SK-MEL-5 (cell line): ENCODE measurements at regions not wholly inside any gene's neighbourhood (a gene's known extent, or its start where the extent isn't known, plus 50 kb on each side); places are given as distances from the start of the nearest gene placed in this dataset.
A peak's percentile ranks its signal among the peaks of the same experiment; 100 is the strongest.
"Not testable (repeated sequence)": the region's sequence is repeated elsewhere in the genome, so short reads cannot be mapped to it uniquely, and the experiment has no call there.

Source experiments
- DNase-seq: peaks from one replicate; pipeline ENCODE4 v3.0.0-alpha.2; 2016; ENCODE audit warnings: low read depth, low spot score
- in situ Hi-C: cut with HindIII; loops from 2 replicates; pipeline ENCODE4 v1.10.0; 2016; ENCODE audit warnings: low sequenced_read_pairs, high pct_unique_total_duplicates, low pct_unique_long_range_greater_than_20kb

- DNase-seq: no peak
- in situ Hi-C loops: no loop called here
Observed at GRCh38 chr13:103895835-103896531, 829.8 kb upstream of the SLC10A2 start.

GRCh38 chr13:103894626-103895025 is 828.4 kb upstream of the SLC10A2 start:
- in situ Hi-C loops: no loop called here
- no peak for DNase-seq

DNA sequence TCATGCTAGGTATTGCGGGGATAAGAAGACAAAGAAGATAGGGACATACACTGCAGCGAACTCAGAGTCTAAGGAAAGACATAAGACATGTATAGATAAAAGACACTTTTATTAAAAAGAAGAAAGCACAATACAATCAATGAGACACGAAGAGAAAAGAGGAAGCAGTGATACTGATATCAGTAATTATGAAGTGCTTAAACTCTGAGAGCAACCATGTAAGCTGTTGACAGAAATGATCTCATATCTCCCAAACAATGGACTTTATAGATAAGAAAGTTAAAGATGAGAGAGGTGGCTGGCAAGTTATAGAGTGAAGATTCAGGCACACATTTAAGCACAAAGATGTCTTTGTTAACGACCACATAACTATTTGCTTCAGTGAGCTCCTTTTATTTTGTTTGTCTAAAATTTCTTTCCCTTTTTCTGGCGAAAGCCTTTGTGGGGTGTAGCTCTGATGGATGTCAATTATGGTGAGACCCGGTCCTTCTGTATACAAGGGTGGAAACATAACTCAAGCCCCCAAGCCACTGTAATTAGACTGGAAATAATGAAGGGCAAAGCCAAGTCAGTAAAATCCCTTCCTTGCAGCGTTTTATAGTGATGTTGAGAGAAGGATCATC is 818.0 kb upstream of the SLC10A2 start:
- DNase-seq: peak; percentile 54
- in situ Hi-C loops: no loop called here

DNA sequence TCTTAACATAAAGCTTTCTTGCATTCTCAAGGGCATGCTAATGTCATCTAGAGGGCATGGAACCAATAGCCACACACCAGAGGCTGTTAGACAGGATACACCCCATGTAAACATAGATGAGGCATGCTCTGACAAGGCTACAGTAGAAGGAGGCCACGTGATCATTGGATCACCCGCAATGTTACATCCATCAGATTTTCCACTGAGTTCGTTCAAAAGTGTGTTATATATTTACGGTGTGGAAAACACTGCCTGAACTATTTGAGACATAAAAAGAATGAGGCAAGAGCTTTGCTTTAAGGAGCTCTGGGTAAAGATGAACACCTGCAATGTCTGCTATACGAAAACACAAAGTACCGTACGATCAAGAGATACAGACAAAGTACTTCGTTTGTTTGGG is 817.5 kb upstream of the SLC10A2 start:
- in situ Hi-C loops: no loop called here
- DNase-seq: peak; percentile 33

DNA sequence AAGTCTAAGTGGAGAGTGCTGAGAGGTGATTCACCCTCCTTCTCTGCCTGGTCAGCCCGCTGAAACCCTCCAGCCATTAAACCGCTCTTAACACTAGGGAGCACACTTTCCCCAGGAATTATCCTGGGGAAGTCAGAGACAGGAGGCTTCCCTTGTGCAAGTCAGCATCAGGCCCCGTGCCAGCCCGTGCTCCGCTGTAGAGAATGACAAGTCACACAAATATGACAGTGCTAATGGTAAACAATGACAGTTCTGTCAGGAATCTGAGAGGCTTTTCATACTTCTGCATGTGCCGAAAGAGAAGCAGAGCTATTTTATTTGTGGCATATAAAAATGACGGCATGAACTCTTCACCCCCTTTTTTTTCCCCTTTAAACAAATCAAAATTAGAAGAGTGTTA is 816.9 kb upstream of the SLC10A2 start:
- in situ Hi-C loops: no loop called here
- peak; percentile 95 for DNase-seq

DNA sequence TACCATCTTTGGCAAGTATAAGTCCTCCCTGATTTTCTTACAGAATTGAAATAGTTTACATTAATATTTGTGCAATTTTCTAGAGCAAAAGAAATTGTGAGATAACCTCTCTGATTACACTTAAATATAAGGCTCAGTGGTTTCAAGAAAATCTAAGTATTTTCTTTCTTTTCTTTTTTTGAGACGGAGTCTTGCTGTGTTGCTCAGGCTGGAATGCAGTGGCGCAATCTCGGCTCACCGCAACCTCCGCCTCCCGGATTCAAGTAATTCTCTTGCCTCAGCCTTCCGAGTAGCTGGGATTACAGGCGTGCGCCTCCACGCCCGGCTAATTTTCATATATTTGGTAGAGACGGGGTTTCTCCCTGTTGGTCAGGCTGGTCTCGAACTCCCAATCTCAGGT is 813.9 kb upstream of the SLC10A2 start:
- DNase-seq, in situ Hi-C loops: not testable (repeated sequence)

DNA sequence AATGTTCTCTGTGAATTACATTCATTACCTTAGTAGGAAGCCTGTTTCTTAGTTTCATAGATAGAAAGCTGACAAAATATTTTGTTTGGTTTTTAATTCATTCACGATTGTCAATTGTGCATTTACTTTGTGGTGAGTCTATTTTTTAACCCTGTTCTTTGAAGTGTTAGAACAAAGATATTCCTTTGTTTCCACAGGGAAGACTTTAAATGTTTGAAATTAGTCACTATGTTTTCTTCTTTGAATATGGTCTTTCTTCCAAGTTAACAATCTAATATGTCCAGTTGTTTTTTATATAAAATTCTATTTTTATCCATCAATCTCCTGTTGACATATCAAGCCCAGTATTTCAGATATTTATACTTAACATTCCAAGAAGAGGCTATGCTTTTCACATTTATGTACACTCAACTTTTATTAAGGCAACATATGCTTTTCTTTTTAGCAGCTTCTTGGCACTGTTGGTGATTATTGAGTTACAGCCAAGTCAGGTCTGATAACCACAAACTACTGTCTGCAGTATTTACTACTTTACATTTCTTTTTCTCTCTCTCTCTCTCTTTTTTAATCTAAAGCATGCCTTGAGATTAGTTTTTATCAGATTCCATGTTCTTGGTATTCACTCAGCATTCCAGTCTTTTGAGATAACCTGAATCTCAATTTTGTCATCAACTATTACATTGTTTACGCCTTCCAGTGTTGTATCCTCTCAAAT is 812.8 kb upstream of the SLC10A2 start:
- peak; percentile 43 for DNase-seq
- in situ Hi-C loops: no loop called here

GRCh38 chr13:103876571-103876970 is 810.4 kb upstream of the SLC10A2 start:
- in situ Hi-C loops: no loop called here
- DNase-seq: peak; percentile 10

GRCh38 chr13:103873725-103874124 is 807.5 kb upstream of the SLC10A2 start:
- DNase-seq: no peak
- in situ Hi-C loops: no loop called here

- DNase-seq: no peak
- in situ Hi-C loops: no loop called here
Observed at GRCh38 chr13:103866048-103866447, 799.8 kb upstream of the SLC10A2 start.

- in situ Hi-C loops: no loop called here
- peak; percentile 47 for DNase-seq
Observed at GRCh38 chr13:103862525-103862924, 796.3 kb upstream of the SLC10A2 start.

DNA sequence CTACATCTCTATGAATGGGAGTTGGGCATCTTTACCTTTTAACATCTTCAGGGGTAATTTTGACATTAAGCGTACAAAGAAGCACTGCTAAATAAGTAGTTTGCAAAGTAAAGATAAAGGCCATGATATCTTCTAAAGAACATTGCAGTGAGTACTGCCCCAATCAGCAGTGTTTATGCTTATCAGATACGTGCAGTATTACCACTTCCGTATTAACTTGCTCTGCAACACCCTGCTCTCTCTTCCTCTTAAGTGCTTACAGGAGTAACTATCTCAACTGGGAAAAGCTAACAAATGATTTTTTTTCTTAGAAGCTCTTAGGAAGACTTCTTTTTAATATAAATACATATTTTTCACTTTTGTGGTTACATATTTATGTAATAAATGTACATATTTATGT is 793.7 kb upstream of the SLC10A2 start:
- in situ Hi-C loops: no loop called here
- no peak for DNase-seq

DNA sequence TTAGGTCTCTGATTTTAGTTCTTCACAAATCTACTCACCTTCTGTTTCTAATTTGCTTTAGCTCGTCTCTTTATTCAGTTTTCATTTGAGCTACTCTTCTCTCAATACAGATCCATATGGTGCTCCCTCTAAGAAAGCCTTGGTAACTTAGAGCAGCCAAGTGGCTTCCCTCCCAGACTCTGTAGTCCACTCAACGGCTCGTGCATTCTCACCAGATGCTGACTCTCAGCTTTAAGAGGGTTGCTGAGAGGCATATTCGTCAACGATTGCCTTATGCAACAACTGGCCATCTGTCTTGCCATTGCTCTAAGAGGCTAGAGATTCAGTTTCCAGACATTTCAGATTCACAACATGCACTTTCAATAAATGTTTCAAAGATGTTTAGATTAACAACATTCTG is 785.8 kb upstream of the SLC10A2 start:
- DNase-seq: peak; percentile 20
- in situ Hi-C loops: no loop called here

DNA sequence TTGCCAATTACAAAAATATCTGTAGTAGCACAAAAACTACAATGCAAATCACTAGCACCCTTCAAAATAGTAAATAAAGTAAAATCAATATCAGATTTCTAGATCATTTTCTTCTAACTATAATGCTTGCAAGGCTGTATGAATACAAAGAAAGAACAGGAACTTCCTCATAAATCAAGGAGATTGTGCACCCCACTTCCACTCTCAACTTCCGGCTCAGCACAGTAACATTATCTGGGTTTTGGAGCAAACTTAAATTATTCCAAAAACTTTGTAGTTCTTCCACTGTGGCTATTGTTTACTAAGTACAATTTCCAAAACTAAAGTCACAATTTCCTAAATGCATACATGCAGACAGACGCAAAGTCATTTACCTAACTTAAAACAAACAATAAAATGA is 778.3 kb upstream of the SLC10A2 start:
- in situ Hi-C loops: no loop called here
- DNase-seq: no peak

- DNase-seq: no peak
- in situ Hi-C loops: no loop called here
Observed at GRCh38 chr13:103839460-103839859, 773.2 kb upstream of the SLC10A2 start.

DNA sequence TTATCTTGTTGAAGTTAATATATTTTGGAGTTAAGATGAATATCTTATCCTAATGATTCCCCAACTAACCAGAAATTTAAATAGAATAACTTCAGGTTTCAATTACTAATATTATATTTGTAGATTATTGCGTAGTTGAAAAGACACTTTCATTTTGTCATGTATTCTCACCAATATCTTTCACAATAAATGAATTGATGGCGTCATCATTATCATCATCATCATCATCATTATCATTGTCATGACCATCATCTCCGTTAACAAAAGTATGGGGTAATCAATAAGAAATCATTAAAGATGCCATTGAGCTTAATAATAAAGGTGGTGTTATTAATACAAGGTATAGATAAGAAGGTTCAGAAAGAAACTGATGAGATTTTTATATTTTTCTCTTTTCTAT is 768.8 kb upstream of the SLC10A2 start:
- DNase-seq: no peak
- in situ Hi-C loops: no loop called here

DNA sequence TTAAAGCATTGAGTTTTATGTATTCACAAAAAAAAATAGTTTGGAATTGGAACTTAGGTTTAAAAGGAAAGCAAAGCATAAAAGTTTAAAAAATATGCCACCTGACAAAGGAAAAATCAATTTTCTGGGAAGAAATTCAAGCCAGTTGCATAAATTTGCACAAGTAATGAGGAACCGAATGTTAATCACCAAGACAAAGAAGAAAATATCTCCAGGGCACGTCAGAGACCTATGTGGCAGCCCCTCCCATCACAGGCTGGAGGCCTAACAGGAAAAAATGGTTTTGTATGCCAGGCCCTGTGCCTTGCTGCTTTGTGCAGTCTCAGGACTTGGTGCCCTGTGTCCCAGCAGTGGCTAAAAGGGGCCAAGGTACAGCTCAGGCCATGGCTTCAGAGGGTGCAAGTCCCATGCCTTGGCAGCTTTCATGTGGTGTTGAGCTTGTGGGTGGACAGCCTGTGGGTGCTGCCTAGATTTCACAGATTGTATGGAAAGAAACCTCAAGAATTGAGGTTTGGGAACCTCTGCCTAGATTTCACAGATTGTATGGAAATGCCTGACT is 767.2 kb upstream of the SLC10A2 start:
- in situ Hi-C loops: no loop called here

DNA sequence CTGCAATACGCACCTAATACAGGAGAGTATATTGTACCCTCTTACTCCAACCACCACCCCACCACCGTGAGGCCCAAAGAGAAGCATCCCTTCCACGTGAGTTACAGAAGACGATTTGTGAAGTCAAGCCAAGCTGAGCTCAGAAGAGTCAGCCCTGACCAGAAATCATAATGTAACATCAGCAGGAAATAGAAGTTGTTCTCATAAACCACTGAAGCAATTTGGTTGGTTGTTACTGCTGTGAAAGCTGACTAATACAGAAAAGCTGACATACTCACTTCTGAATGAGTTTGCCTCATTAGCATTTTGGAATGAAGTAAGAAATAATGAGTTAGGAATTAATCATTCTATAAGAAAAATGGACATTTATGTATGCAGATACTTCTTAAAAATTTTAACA is 749.4 kb upstream of the SLC10A2 start:
- in situ Hi-C loops: no loop called here
- no peak for DNase-seq

More for the DNA sequence above, 767.2 kb upstream of the SLC10A2 start:
- DNase-seq: no peak

DNA sequence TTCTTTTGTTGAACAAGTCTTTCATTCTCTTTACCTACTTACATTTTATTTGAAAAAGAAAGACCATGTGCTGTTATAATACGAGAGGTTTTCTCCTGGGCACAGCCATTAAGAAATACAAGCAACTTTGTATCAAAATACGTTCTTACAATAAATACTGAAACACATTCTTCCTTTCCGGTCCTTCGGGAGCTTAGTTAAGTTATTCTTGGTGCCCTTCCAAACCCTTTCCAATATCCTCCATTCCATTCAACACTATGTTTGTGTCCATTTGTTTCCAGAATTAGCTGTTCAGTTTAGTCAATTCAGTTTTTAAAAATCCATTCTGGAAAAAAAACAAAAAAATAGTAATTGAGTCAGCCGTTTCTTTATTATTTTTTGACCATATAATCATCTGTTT is 746.8 kb upstream of the SLC10A2 start:
- no peak for DNase-seq
- in situ Hi-C loops: no loop called here
